SK-N-SH (cell line): ENCODE measurements at regions not wholly inside any gene's neighbourhood (a gene's known extent, or its start where the extent isn't known, plus 50 kb on each side); places are given as distances from the start of the nearest gene placed in this dataset.

Experiments
- CTCF ChIA-PET: fragments of 300-600, 350-600 bp; formaldehyde crosslinking; extraction: SDS; loops from one replicate; lab custom pipeline; 2021; lab: Yijun Ruan, JAX
- POLR2A ChIA-PET: fragments of 350-600 bp; sonication (Branson Sonifier 250); formaldehyde crosslinking; extraction: SDS; loops from one replicate; lab custom pipeline; 2020; ENCODE audit warnings: antibody characterized with exemption, inconsistent platforms; lab: Yijun Ruan, JAX
- DNase-seq: peaks from one replicate; pipeline ENCODE4 v3.0.0; 2012
- H2AFZ ChIP-seq: fragments of 200-600 bp; sonication (generic); 2 replicates; pipeline ENCODE4 v1.8.1; 2016; ENCODE audit warnings: antibody characterized with exemption, mild to moderate bottlenecking, low read depth
- H3F3A ChIP-seq: fragments of 200-600 bp; sonication (generic); replicated peaks from 2 replicates; pipeline ENCODE3; 2016; ENCODE audit warnings: antibody characterized with exemption, mild to moderate bottlenecking; ENCODE audit not compliant: insufficient read depth
- H3K27ac ChIP-seq, 2 experiments: fragments of 200-500 bp in 1 of 2; fragments of 200-600 bp in 1 of 2; sonication (Bioruptor generic) in 1 of 2; sonication (generic), shearing (Covaris generic) in 1 of 2; 2 replicates each; pipeline versions ENCODE4 v1.5.1 to v1.6.1; 2014 to 2016; ENCODE audit warnings: low read depth in 2 of 2, inconsistent platforms in 1 of 2, low read length in 1 of 2, mild to moderate bottlenecking in 1 of 2, mixed read lengths in 1 of 2
- H3K27me3 ChIP-seq: fragments of 200-600 bp; sonication (generic), shearing (Covaris generic); 2 replicates; pipeline ENCODE4 v1.6.1; 2016; ENCODE audit warnings: mixed run types; ENCODE audit not compliant: insufficient read depth
- H3K36me3 ChIP-seq, 2 experiments: fragments of 200-500 bp in 1 of 2; fragments of 200-600 bp in 1 of 2; sonication (Bioruptor generic) in 1 of 2; sonication (generic) in 1 of 2; replicated peaks in 1 of 2; 2 replicates each; pipeline versions ENCODE3 to v1.5.1; 2014 to 2016; ENCODE audit warnings: low read length in 1 of 2, mild to moderate bottlenecking in 1 of 2; ENCODE audit not compliant: insufficient read depth in 2 of 2, control insufficient read depth in 1 of 2
- H3K4me1 ChIP-seq, 2 experiments: fragments of 200-500 bp in 1 of 2; fragments of 200-600 bp in 1 of 2; sonication (Bioruptor generic) in 1 of 2; sonication (generic), shearing (Covaris generic) in 1 of 2; 2 replicates each; pipeline versions ENCODE4 v1.5.1 to v1.6.1; 2014 to 2016; ENCODE audit warnings: low read depth in 1 of 2, low read length in 1 of 2, mixed run types in 1 of 2; ENCODE audit not compliant: insufficient read depth in 2 of 2, control insufficient read depth in 1 of 2
- H3K4me2 ChIP-seq: fragments of 200-600 bp; sonication (generic), shearing (Covaris generic); 2 replicates; pipeline ENCODE4 v1.6.1; 2017; ENCODE audit warnings: mixed run types
- H3K4me3 ChIP-seq, 2 experiments: fragments of 200-500 bp in 1 of 2; fragments of 200-600 bp in 1 of 2; sonication (Bioruptor generic) in 1 of 2; sonication (generic), shearing (Covaris generic) in 1 of 2; 2 replicates each; pipeline versions ENCODE4 v1.5.1 to v1.8.1; 2014 to 2016; ENCODE audit warnings: low read depth in 2 of 2, inconsistent platforms in 1 of 2, low read length in 1 of 2, mild to moderate bottlenecking in 1 of 2, mixed read lengths in 1 of 2, moderate library complexity in 1 of 2
- H3K79me2 ChIP-seq: fragments of 200-600 bp; sonication (generic); 2 replicates; pipeline ENCODE4 v1.8.1; 2017; ENCODE audit warnings: mild to moderate bottlenecking; ENCODE audit not compliant: insufficient read depth
- H3K9ac ChIP-seq: fragments of 200-600 bp; sonication (generic); 2 replicates; pipeline ENCODE4 v1.6.1; 2017; ENCODE audit warnings: mixed run types
- H3K9me2 ChIP-seq: fragments of 200-600 bp; sonication (generic); 2 replicates; pipeline ENCODE4 v1.6.1; 2017; ENCODE audit warnings: mixed run types
- H3K9me3 ChIP-seq: fragments of 200-600 bp; sonication (generic); 2 replicates; pipeline ENCODE4 v1.6.1; 2017; ENCODE audit warnings: mixed run types, mild to moderate bottlenecking, moderate library complexity
- H4K20me1 ChIP-seq: fragments of 200-600 bp; sonication (generic); 2 replicates; pipeline ENCODE4 v1.6.1; 2017; ENCODE audit warnings: mild to moderate bottlenecking, mixed run types; ENCODE audit not compliant: insufficient read depth
- CHD2 ChIP-seq: fragments of 150-350 bp; IDR thresholded peaks from 2 replicates; pipeline ENCODE4 v1.6.1; 2018; ENCODE audit warnings: low read length; ENCODE audit not compliant: partially characterized antibody
- CTCF ChIP-seq: fragments of 200-600 bp; sonication (generic); IDR thresholded peaks from 2 replicates; pipeline ENCODE4 v1.6.1; 2017; ENCODE audit warnings: antibody characterized with exemption, mild to moderate bottlenecking, moderate library complexity
- FOSL2 ChIP-seq: IDR thresholded peaks from 2 replicates; pipeline ENCODE4 v1.4.0; 2012; ENCODE audit warnings: low read depth, mild to moderate bottlenecking, moderate library complexity, borderline replicate concordance
- FOXJ3 ChIP-seq: sonication (generic); formaldehyde crosslinking; IDR thresholded peaks from 2 replicates; pipeline ENCODE4 v1.5.1; 2020; ENCODE audit warnings: mild to moderate bottlenecking, missing genetic modification reagents
- FOXM1 ChIP-seq: IDR thresholded peaks from 2 replicates; pipeline ENCODE4 v1.4.0; 2012; ENCODE audit warnings: low read depth, mild to moderate bottlenecking
- GATA2 ChIP-seq: sonication (generic); formaldehyde crosslinking; IDR thresholded peaks from 2 replicates; pipeline ENCODE4 v1.5.0; 2020; ENCODE audit warnings: mild to moderate bottlenecking, missing genetic modification reagents
- RAD21 ChIP-seq: IDR thresholded peaks from 2 replicates; pipeline ENCODE4 v1.6.1; 2012; ENCODE audit warnings: mild to moderate bottlenecking, low read length
- RXRA ChIP-seq: IDR thresholded peaks from 2 replicates; pipeline ENCODE4 v1.4.0; 2012; ENCODE audit warnings: low read depth, mild to moderate bottlenecking, borderline replicate concordance
- SIN3A ChIP-seq: IDR thresholded peaks from 2 replicates; pipeline ENCODE4 v1.6.1; 2012; ENCODE audit warnings: low read depth, mild to moderate bottlenecking, low read length, moderate library complexity, borderline replicate concordance
- TEAD4 ChIP-seq: IDR thresholded peaks from 2 replicates; pipeline ENCODE4 v1.4.0; 2012; ENCODE audit warnings: mild to moderate bottlenecking, borderline replicate concordance; ENCODE audit not compliant: insufficient read depth
- YY1 ChIP-seq: IDR thresholded peaks from 2 replicates; pipeline ENCODE4 v1.4.0; 2012; ENCODE audit warnings: low read depth, mild to moderate bottlenecking
- WGBS: methylation state at CpG from one replicate; pipeline ENCODE4 v1.1.6; 2017; ENCODE audit warnings: low lambda C conversion rate; 5-methylcytosine and 5-hydroxymethylcytosine counted together
- TF ChIP-seq, protein P1 (sequence below): fragments of 150-350 bp; IDR thresholded peaks from 2 replicates; pipeline ENCODE4 v1.6.1; 2017; ENCODE audit warnings: antibody characterized with exemption, low read length, low read depth, borderline replicate concordance
- TF ChIP-seq, protein P2 (sequence below): IDR thresholded peaks from 2 replicates; pipeline ENCODE4 v1.4.0; 2012; ENCODE audit warnings: low read depth, borderline replicate concordance
- TF ChIP-seq, protein P3 (sequence below): IDR thresholded peaks from 2 replicates; pipeline ENCODE4; 2012
- TF ChIP-seq, protein P4 (sequence below): IDR thresholded peaks from 2 replicates; pipeline ENCODE4 v1.4.0; 2012; ENCODE audit warnings: low read depth, borderline replicate concordance

DNA sequence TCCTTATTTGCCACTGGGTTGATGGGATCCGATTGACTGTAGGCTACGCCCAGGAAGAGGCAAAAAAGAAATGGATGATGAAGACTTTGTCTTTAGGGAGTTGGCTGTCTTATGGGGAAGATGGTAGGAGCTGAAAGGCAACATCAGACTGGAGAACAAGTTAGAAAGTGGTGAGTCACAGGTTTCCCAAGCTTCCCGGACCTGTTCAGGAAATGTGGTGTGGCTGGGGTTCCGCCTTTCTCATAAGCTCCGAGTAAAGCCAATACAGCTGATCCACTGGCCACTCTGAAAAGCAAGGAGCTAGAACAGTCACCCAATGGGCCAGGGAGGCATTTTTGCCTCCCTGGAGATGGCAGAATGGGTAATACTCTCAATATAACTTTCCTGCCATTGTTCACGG is 194.5 kb downstream of the SNX19 start:
- no peak for DNase-seq
- Histone ChIP-seq H3K9me2 (no peaks in the 10 kb centered on the region), H3K27ac (no peak overlapping the region), H3K4me2 (no peak overlapping the region), H3K9me3 (no peaks in the 10 kb centered on the region), H3F3A (no peaks in the 10 kb centered on the region), H3K4me1 (peaks cover 0 to 5% of the 10 kb centered on the region in 2 experiments; a peak in 1 of 4 replicates), H3K4me3 (no peak overlapping the region), H3K9ac (no peak overlapping the region), H3K79me2 (no peaks in the 10 kb centered on the region), H4K20me1 (no peaks in the 10 kb centered on the region), H2AFZ (no peak overlapping the region), H3K36me3 (no peaks in the 10 kb centered on the region), H3K27me3 (no peaks in the 10 kb centered on the region)
- CTCF ChIA-PET: no interaction called here
- TF ChIP-seq CTCF: no peak
- no peak for TF ChIP-seq CHD2
- TF ChIP-seq GATA2 (CRISPR knock-in tag): no peak
- TF ChIP-seq, protein P1, sequence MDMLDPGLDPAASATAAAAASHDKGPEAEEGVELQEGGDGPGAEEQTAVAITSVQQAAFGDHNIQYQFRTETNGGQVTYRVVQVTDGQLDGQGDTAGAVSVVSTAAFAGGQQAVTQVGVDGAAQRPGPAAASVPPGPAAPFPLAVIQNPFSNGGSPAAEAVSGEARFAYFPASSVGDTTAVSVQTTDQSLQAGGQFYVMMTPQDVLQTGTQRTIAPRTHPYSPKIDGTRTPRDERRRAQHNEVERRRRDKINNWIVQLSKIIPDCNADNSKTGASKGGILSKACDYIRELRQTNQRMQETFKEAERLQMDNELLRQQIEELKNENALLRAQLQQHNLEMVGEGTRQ: no peak
- TF ChIP-seq YY1: no peak
- no peak for TF ChIP-seq FOSL2
- POLR2A ChIA-PET: no interaction called here
- WGBS: 89% methylated on average over 6 of the region's 6 CpGs

GRCh38 chr11:130722401-130722800 is 193.9 kb downstream of the SNX19 start:
- H3K4me1 ChIP-seq: peaks cover 0 to 5% of the 10 kb centered on the region in 2 experiments; a peak in 1 of 4 replicates
- TF ChIP-seq CHD2: no peak
- TF ChIP-seq TEAD4: no peak
- TF ChIP-seq, protein P2, sequence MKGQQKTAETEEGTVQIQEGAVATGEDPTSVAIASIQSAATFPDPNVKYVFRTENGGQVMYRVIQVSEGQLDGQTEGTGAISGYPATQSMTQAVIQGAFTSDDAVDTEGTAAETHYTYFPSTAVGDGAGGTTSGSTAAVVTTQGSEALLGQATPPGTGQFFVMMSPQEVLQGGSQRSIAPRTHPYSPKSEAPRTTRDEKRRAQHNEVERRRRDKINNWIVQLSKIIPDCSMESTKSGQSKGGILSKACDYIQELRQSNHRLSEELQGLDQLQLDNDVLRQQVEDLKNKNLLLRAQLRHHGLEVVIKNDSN: no peak
- TF ChIP-seq RXRA: no peak
- TF ChIP-seq, protein P3, sequence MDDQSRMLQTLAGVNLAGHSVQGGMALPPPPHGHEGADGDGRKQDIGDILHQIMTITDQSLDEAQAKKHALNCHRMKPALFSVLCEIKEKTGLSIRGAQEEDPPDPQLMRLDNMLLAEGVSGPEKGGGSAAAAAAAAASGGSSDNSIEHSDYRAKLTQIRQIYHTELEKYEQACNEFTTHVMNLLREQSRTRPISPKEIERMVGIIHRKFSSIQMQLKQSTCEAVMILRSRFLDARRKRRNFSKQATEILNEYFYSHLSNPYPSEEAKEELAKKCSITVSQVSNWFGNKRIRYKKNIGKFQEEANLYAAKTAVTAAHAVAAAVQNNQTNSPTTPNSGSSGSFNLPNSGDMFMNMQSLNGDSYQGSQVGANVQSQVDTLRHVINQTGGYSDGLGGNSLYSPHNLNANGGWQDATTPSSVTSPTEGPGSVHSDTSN: no peak
- no peak for TF ChIP-seq FOXJ3
- TF ChIP-seq, protein P4, sequence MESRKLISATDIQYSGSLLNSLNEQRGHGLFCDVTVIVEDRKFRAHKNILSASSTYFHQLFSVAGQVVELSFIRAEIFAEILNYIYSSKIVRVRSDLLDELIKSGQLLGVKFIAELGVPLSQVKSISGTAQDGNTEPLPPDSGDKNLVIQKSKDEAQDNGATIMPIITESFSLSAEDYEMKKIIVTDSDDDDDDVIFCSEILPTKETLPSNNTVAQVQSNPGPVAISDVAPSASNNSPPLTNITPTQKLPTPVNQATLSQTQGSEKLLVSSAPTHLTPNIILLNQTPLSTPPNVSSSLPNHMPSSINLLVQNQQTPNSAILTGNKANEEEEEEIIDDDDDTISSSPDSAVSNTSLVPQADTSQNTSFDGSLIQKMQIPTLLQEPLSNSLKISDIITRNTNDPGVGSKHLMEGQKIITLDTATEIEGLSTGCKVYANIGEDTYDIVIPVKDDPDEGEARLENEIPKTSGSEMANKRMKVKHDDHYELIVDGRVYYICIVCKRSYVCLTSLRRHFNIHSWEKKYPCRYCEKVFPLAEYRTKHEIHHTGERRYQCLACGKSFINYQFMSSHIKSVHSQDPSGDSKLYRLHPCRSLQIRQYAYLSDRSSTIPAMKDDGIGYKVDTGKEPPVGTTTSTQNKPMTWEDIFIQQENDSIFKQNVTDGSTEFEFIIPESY: no peak
- no peak for TF ChIP-seq FOXM1
- TF ChIP-seq SIN3A: no peak
- no peak for TF ChIP-seq RAD21
- TF ChIP-seq, all 33 proteins: peak for 0
- Histone ChIP-seq H3F3A (no peaks in the 10 kb centered on the region), H2AFZ (no peak overlapping the region), H3K36me3 (no peaks in the 10 kb centered on the region), H4K20me1 (no peaks in the 10 kb centered on the region), H3K4me2 (no peak overlapping the region), H3K4me3 (no peak overlapping the region), H3K9me2 (no peaks in the 10 kb centered on the region), H3K79me2 (no peaks in the 10 kb centered on the region), H3K9me3 (no peaks in the 10 kb centered on the region), H3K9ac (no peak overlapping the region), H3K27me3 (no peaks in the 10 kb centered on the region), H3K27ac (no peak overlapping the region)
- WGBS: 49% methylated on average over 4 of the region's 4 CpGs
- no peak for DNase-seq
- ChIA-PET CTCF (interaction anchor here (0.7 kb wide), 1 partner anchor 140 kb away, joined by 3 read pairs; no protein-coding TSS in a partner anchor), POLR2A (no interaction called here)
